Stimulated activated CD4-positive, alpha-beta T cell treated with anti-CD3 and anti-CD28 coated beads, TNF-alpha, amount 100 ng/mL, for 24 hours (primary cell): ENCODE measurements at regions not wholly inside any gene's neighbourhood (a gene's known extent, or its start where the extent isn't known, plus 50 kb on each side); places are given as distances from the start of the nearest gene placed in this dataset.

Experiments
- DNase-seq, 3 experiments: peaks; one replicate each; pipeline ENCODE4 v3.0.0-alpha.2; 2020; ENCODE audit warnings: low read depth in 3 of 3

DNA sequence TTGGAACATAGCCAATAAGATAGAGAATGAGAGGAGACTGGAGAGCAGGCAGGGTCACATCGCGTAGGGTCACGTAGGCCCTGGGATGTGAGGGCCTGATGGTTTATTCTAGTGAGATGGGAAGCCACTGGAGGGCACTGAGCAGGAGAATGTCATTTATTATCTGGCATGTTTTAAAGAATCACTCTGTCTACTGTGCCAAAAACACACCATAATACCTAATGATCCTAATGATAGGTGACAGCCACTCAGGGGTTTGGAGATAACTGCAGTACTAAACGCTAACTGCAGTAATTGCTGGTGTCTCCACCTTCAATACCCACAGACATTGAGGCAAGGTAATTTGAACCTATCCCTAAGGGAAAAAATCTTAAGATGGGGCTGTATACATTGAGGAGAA, 185.4 kb downstream of the TTLL7 start:
- DNase-seq, result no peak

DNA sequence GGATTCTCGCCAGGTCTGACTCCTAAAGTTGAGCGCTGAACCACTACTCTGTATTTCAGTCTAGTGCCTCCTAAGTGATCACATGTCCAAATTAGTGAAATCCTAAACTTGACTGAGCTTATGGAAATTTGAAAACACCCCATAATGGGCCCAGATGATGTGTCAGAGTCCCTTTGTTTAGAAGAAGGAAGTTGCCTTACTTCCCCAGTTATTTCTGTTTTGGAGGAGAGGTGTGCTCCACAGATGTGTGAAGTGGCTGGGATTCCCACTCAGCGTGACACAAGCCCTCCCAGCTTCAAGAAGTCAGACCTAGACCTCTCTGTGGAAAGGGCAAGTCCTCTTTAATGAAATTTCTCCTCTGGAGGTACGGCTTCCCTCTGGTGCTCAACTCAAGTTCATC, 188.8 kb downstream of the TTLL7 start:
- no peak for DNase-seq

GRCh38 chr1:83808536-83808935, 190.4 kb downstream of the TTLL7 start:
- DNase-seq, result no peak

DNA sequence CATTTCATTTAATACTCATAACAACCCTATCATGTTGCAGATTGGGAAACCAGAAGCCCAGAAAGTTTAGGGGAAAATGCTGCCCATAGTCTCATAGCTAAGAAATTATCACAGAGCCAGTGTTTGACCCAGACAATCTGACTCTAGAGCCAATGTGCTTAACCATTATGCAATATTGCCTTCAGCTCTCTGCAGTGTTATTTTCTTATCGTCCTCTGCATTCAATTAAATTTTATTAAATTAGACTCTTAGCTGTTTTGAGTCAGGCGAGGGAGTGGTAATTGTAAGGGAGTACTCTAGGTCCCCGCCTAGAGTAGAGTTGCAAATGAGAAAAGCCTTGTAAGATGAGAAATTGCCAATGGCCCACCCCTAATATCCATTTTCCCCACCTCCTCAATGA, 191.1 kb downstream of the TTLL7 start:
- no peak for DNase-seq

DNA sequence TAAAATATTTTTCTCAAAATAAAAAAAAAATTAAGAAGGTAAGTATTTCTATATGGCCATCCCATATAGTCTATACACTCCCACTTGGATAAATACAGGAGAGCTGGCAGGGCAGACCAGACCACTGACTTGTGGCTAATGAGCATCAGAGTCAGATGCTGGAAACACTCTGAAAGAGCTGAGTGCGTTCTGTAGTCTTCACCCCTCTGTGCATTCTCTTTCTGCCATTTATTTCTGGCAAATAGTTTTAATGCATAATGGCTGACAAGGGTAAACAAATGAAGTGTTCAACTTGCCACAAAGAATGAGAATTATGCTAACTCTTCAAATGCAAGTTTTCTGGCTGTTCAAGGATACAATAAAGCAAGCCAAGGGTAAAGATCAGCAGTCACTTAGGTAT, 191.7 kb downstream of the TTLL7 start:
- no peak for DNase-seq

DNA sequence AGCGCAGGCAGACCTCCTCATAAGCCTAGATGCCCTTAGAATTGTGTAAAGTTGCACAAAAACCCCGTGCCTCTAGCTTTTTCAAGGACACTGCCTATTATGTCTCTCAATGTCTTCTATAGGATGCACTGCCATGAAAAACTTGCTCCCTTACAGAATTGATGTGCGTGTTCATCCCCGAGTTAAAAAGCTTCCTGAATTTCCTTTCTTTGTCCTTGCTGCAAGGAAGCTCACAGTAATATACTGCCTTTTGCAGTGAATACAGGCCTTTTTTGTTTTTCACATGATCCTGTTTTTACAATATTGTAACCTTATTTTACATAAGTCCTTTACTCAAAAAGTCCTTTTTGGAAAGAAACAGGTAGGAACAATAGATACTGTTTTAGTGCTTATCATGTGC, 193.0 kb downstream of the TTLL7 start:
- no peak for DNase-seq

DNA sequence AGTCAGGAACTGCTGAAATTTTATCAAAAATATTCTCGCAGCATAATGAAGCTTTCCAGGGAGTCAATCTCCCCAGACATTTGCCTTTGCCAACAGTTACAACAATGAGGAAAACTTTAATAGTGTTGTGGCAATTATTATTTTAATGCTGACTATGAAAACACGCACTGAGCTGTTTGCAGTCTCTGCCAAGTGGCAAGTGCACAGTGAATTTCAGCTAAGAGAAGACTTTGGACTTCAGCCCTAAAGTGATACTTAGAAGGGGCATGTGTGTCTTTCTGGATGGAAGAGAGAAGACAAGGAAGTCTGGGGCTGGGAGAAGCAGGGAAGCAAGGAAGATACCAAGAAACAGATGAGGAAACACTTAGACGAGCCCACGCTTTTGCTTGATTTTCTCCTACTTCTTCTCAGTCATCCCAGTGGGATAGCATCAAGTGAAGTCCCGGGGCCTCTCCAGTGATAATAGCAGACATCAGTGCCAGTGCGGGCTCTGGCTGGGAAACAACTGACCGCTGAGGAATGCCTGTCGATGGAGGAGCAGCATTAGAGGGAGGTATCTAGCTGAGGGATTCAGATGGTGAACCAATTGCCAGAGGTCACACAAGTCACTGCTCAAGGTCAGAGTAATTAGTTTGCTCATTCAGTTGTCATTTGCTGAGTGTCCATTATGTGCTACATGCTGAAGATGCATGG, 196.3 kb downstream of the TTLL7 start:
- no peak for DNase-seq

GRCh38 chr1:83802023-83802422, 196.9 kb downstream of the TTLL7 start:
- no peak for DNase-seq

GRCh38 chr1:83800066-83800465, 198.9 kb downstream of the TTLL7 start:
- DNase-seq, result no peak

DNA sequence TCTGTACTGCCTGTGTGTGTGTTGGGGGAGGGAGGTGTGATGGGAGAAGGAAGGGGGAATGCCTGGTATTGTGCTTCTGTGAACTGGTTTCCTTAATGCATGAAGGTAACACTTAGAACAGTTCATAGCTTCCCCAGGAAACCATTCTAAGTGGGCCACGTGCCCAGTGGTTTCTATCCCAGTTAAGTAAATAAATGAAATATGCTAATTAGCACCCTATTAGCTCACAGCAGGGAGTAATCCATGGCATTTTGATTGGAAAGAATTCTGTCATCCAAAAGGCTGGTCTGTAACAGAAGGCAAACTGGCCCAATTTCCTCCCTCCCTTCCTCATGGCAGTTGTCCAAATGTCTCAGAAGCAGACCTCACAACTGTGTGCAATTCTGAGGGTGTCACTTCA, 199.3 kb downstream of the TTLL7 start:
- DNase-seq, result no peak

DNA sequence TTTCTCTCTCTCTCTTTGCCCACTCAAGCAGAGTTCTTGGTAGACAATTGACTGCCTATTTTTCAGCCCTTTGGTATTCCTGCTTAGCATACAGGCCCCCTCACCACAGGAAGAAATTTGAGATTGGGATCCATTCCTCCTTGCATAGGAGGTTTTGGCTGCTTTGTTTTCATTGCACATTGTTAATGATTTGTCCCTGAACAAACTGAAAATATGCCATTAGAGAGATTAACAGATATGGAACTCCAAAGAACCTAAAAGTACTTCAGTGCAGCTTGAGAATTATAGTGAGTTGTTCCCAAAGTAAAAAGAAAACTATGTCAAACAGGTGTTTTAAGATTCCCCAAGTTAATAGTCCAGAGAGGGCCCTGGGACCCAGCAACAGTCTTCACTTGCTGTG, 200.0 kb downstream of the TTLL7 start:
- DNase-seq, result no peak

DNA sequence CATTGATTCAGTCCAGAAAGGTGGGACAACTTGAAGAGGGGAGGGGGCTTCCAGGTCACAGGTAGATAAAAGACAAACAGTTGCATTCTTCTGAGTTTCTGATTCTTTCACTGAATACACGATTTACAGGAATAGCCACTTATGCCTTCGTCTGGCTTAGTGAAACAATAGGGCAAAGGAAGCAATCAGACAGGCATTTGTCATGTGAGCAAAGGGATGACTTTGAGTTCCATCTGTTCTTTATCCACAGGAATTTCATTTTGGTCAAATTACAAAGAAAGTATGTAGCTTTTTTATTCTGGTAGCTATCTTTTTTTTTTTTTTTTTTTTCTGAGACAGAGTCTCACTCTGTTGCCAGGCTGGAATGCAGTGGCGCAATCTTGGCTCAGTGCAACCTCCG, 202.5 kb downstream of the TTLL7 start:
- DNase-seq, result no peak

DNA sequence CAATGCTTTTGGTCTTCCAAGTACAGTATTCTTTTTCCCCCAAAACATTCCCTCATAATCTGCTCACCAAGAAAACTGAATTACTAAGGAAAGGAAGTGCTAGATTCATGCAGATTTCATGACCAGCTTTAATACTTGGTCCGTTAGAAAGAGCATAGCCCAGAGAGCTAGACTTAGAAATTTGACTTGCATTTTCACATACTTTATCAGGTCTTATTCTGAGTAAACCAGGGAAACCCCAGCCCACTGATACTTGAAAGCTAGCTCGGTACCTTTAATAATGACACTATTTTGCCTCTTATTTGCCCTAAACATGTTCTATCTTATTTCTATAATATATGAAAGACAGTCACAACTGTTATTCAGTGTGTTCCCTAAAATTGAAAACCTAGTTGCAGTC, 204.5 kb downstream of the TTLL7 start:
- DNase-seq, result no peak

GRCh38 chr1:83791821-83792437, 207.0 kb downstream of the TTLL7 start:
- no peak for DNase-seq

- DNase-seq, result no peak
Observed at GRCh38 chr1:83790446-83790845, 208.5 kb downstream of the TTLL7 start.

- no peak for DNase-seq
Observed at GRCh38 chr1:83787246-83787998, 211.5 kb downstream of the TTLL7 start.

DNA sequence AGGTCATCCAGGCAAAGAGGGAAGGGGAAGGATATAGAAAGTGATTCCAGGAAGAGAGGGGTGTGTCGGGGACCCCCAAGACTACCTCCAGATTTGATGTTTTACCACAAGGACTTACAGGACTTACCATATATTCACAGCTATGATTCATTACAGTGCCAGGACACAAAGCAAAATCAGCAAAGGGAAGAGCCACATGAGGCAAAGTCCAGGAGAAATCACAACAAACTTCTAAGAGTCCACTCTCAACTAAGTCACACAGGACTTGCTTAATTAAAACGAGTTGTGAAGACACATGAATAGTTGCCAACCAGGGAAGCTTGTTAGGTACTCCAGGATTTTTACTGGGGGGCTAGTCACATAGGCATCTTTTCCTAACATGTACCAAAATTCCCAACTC, 217.3 kb downstream of the TTLL7 start:
- no peak for DNase-seq

- DNase-seq, result no peak
Observed at GRCh38 chr1:83779565-83779964, 219.4 kb downstream of the TTLL7 start.

- DNase-seq, result no peak
Observed at GRCh38 chr1:83777758-83778101, 221.2 kb downstream of the TTLL7 start.

DNA sequence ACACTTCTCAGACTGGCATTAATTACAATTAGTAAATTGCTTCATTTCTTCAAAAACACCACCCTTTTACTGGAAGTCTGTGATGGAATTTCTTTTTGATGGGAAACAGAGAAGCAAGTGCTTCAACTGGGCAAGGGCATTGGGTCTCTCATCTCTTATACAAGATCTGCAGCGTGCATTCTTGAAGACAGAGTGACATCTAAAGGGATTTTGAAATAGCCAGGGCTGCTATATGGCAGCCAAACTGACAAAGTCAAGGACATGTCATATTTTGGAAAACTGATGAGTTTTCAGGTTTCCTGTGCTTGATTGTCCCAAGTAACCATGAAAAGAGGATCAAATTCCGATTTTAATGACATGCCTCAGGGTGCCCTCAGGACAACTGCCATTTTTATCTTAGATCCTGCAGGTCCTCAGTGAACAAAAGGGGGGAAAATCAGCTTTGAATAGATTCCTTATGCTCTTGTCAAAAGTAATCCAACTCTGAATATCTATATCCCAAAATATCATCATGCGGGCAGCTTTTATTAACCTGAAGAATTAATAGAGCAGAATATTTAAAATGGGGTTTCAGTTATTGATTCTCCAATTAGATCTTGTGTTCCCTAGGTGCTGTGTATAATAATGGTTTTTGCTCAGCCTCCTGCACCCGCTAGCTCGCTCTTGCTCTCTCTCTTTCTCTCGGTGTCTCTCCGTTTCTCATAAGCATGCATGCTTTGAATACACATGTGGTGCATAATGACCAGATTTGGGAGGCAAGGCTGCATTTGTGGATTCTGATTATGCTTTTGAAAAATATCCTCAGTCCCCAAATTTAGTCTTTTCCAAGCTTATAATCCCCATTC, 221.8 kb downstream of the TTLL7 start:
- DNase-seq, result no peak

GRCh38 chr1:83775977-83776603, 222.8 kb downstream of the TTLL7 start:
- DNase-seq, result no peak

- no peak for DNase-seq
Observed at GRCh38 chr1:83773059-83773458, 225.9 kb downstream of the TTLL7 start.
